Left renal pelvis (tissue), 4 donors: ENCODE measurements at regions not wholly inside any gene's neighbourhood (a gene's known extent, or its start where the extent isn't known, plus 50 kb on each side); places are given as distances from the start of the nearest gene placed in this dataset.
A peak's percentile ranks its signal among the peaks of the same experiment; 100 is the strongest.

ENCODE experiments used
- DNase-seq, 4 donors: peaks; one replicate each; pipeline ENCODE4 v3.0.0-alpha.2; 2013; ENCODE audit warnings: low read depth in 4 of 4, low spot score in 3 of 4

DNA sequence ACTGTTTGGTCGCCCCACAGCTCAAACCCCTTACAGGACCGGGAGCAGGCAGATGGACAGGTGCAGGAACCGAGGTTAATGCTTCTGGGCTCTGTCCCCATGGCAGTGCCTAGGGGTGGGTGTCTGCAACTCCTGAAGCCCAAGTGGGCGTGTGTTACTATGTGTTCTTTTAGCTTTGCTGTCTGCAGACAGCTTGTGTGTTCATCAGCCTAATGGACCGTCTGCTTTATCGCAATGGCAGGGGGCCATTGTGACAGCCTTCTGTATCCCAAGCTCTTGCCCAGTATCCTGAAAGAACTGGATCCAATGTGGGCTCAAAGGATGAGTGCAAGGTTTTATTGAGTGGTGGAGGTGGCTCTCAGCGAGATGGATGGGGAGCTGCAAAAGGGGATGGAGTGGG, 266.7 kb downstream of the CSNK1G3 start:
- no peak for DNase-seq

DNA sequence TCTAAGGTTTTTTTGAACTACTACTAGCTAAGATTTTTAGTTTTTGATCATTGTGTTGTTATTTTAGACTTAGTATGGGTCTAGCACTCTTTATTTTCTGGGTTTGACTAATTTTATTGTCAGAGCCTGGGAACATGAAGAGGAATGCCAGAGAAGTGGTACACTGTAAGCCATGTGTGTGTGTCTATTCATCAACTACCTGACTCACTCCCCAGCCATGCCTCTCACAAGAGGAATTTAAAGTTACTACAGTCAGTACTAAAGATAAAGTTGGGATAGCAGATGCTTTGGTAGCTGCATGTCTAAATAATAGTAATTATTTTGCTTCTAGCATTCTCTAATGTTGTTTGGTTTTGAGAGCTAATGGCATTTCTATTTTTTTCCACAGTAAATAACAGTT, 264.8 kb downstream of the CSNK1G3 start:
- DNase-seq = no peak

DNA sequence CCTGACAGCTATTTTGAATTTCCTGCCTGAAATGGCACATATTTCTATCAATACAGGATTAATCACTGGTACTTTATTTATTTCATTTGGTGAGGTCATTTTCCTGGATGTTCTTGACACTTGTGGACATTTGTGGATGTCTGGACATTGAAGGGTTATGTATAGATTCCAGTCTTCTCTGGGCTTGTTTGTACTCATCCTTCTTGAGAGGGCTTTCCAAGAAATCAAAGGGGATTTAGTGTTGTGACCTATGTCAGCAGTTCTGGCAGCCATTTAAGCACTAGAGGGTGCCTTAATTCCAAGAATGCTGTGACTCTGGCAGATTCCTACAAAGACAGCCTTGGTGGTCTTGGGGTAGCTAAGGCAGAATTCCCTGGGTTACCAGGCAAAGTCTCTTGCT, 259.7 kb downstream of the CSNK1G3 start:
- no peak for DNase-seq

DNA sequence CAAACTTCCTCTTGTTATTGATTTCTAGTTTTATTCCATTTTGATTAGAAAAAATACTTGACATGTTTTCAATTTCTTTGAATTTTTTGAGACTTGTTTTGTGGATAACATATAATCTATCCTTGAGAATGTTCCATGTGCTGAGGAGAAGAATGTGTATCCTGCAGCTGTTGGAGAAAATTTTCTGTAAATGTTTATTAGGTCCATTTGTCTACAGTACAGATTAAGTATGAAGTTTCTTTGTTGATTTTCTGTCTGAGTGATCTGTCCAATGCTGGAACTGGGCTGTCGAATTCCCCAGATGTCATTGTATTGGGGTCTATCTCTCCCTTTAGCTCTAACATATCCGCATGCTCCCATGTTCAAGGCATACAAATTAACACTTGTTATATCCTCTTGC, 251.2 kb downstream of the CSNK1G3 start:
- no peak for DNase-seq

DNA sequence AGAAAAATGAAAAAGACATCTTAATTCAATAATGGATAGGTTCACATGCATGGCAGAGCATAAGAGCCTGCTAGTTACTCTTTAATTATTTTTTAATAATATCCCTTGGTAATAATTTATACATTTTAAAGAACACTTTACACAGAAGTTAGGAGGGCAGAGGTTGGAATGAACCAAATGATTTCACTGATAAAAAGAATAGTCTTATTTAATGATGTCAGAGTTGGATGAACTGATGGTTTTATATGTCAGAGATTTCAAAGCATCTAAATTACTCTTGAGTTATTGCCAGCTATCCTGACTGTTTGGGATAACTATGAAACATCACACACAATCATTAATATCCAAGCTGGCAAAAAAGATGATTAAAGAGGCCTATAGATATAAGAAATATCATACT, 244.8 kb downstream of the CSNK1G3 start:
- no peak for DNase-seq

DNA sequence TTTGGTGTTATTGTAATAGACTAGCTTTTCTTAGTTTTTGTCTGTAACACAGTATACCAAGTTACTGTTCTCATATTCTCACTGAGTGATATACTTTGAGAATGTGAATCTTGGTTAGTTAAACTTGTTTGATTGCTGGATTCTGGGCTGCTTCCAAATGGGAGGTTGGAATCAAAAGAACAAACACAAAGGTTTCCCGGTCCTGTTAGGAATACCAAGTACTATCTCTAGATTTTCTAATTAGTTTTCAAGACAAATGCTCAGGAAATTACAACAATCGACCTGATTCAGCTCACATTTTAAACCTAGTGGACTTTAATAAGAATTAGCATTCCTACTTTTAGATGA, 244.3 kb downstream of the CSNK1G3 start:
- no peak for DNase-seq

DNA sequence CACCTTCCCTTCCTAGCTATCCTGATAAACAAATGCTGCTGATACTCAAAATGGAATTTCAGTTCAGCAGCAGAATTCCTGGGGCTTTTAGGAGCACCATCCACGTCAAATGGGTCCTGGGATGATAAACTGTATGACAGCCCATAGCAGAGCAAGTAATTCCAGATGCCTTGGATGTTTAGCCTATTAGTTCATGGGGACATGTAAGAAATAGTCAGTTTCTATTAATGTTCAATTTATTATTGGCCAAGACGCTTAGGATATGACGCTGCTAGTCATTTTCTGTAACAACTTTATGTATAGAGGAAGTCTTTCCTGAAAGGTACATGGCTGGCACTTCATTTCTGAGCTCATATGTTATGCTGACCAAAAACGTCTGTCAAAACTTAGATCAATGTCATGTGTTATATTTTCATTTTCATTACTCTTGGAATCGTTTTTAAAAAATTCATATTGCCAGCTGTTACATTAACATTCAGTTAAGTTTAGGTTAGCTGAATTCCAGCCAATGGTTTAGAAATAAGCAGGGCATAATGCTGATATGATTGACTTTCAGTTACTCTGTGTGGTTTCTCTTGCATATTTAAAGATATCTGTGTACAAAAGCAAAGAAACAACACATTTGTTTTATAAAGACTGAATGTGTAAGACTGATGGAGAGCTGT, 243.8 kb downstream of the CSNK1G3 start:
- no peak for DNase-seq

DNA sequence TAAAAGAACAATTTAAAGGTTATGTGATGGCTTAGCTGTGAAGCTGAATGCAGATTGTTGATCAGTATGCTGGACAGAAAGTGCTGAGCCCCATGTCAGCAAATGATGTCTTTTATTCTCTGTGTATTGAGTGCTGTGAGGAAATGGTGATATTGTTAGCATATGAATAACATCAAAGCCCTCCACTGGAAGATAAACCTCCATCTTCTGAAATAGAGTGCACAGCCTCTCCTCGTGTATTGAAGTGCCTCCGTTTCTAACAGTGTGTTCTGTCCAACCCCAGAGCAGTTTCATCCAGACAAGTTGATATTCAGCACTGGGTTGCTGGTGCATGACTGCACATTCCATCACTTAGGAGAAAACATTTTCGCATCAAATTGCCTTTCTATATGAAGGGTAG, 242.9 kb downstream of the CSNK1G3 start:
- DNase-seq = peak in 2 of 4 donors; percentile 6 to 11

DNA sequence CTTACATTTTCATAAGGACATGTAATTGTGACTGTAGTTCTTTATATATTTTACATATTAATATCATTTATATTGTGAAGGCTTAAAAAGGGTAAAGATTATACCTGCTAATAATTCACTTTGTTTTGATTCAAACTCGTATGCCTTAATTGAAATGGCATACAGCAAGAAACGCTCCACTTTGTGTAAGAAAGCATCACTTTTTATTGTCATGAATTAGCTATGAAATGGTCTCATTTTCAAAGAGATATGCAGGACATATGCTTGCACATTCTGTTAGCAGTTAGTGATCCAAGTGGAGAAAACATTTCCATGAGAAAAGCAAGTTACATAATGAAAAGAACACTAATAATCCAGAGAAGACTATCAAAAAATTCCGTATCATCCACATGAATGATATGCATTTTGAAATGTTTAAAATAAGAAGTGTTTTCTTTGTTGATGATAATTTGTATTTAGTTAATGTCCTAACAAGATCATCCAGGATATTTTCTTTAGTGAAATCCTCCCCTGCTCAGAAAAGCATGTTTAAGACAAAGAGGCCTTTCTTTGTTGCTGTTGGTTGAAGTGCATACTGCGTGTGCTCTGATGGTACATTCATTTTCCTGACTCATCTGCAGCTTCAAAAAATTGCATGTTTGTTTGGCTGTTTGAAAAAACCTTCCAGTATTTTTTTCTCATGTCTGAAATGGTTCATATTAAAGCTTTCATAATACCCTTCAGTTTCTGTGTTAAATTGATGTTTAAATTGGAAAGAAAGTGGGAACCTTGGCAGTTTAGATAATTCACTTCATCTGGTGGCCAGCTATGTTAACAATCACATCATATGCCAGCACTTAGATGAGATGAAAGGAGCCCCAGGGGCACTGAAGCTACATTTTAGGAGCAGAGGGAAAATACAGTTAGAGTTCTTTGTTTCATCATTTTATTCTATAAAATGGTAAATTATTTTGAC, 242.2 kb downstream of the CSNK1G3 start:
- no peak for DNase-seq

DNA sequence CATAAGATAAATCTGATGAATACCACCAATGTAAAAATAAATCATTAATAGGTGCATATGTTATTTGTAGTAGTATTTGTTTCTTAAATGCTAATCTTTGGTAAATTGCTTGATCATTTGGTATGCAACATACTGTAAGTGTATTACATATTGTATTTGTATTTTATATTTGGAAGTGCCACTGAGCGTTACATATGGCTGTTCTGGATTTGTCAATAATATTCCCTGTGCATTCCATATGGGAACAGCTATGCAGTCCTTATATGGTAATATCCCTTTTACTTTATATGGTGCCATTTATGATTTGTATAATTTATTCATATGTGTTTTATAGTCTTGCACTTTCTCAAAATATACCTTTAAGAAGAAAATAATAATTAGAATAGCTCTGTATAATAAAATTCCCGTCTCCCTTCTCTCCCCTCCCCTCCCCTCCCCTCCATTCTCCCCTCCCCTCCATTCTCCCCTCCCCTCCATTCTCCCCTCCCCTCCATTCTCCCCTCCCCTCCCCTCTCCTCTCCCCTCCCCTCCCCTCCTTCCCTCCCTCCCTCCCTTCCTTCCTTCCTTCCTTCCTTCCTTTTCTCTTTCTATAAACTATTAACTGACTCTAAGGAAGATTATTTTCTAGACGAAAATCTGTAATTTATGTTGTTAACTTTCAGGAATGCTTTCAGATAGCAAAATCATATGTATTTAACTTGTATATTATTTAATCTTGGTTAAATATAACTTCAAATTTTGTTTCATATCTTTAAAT, 241.4 kb downstream of the CSNK1G3 start:
- no peak for DNase-seq

DNA sequence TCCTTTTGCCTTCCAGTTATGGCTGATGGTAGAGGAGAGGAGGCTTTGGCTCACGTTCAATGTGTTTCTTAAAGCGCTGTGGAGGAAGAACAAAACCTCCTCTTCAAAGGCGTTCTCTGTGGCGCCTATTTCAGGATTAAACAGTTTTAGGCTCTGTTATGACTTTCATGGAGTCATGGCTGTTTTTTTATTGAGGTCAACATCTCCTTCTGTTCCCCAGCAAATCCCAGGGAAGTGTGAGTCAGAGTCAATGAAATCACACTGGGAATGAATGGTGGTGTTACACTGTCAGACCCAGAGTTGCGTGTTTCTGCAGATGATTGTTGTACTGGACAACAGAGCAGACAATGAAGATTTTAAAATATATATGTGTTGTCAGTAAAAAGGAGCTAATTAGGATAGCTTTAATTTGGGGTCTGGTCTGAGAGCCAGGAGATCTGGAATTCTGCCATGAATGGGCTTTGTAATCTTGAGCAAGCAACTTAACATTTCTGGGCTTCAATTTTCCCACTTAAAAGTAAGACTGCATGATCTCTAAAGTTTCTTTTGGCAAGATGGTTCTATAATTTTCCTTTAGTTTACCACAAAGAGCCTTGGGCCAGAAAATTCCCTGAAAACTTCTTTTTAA, 240.7 kb downstream of the CSNK1G3 start:
- DNase-seq = no peak

DNA sequence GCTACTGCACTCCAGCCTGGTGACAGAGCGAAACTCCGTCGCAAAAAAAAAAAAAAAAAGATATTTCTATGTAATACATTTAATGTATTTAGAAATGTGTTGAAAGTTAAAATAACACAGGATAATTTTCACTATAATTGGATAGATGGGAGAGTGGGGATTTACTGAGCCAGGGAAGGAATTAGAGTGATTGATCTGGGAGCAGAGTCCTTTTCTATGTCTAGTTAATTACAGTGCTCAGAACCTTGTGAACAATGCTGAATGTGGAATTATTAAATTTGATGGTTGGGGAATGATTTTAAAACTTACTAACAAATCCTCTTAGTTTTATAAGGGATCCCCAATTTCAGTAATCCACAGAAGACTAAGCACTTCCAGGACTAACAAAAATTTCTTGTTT, 239.7 kb downstream of the CSNK1G3 start:
- no peak for DNase-seq

DNA sequence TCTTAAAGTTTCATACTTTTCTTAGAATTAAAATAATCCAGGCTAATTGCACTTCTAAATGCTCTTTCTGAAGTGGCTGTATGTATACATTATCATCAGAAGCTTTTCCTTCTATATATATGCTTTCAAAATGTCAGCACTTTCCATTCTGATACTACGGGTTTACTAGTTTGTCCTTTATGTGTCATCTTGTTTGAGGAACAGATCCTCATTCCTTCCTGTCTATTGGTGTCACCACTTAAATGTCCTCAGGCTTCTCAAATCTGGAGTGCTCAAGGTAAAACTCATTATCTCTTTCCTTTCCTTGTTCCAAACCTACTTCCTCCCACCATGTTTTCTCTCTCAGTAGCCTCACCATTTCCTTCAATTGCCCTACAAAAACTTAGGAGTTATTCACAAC, 236.3 kb downstream of the CSNK1G3 start:
- no peak for DNase-seq

DNA sequence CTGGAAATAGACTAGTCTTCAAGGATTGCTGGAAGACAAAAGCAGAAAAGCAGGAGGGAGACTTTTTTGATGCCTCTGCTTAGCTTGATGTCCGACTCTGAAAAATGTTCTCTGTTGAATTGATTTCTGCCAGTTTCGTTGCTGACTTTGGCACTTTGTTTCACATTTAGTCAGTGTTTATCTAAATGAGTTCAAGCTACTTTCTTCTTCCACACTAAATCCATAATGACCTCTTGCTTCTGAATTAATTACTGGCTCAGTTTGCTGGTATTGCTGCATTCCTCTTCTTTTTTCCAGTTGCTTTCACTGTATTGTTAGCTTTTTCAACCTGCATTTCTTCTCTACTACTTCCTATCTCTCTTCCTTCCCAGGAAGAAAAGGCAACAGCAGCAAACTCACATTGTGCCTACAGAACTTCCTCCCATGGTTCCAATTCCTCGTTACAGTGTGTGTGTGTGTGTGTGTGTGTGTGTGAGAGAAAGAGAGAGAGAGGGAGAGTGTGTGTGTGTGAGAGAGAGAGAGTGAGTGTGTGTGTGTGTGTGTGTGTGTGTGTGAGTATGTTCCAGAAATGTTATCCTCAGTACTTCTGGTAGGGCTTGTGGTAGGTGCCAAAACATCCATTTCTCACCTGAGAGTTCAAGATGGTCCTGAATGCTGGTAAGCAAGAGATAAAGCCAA, 234.8 kb downstream of the CSNK1G3 start:
- DNase-seq = no peak

DNA sequence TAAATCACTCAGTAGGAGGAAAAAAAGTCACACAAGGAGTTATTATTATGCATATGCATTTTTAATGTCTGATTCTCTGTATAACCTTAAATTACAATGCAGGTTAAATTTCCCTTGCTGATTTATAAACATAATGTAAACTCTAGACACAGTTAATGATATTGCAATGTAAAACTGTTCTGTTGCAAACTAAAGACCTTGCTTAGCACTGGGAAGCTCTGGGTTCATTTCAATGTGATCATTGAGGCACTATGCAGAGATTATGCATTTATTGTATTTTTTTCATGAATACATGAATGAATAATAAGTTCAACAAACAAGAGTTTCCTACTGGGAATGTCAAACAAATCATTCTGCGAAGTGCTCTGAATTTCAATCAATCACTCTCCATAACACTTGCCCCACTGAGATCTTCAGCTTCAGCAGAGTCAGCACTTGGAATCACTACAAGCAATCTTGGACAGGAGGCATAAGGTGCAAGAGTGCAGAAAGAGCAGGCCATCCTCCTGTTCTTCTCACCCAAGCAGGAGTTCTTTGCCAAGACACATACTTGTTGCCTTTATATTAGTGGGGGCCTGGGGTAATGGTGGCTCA, 232.1 kb downstream of the CSNK1G3 start:
- DNase-seq = no peak

DNA sequence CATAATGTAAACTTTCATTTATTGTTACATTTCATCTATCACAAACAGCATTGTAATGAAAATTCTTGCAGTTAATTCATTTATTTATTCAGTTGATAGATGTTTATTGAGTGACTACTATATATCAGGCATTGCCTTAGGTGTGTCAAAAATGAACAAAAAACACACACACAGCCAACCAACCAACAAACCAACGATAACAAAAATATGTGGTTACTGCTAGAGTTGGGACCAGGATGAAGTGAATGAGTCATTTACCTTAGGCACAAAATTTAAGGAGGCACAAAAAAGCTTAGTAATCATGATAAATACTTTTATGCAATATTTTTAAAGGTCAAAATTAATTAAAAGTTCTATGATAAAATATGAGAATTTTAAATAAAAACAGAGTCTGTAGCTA, 223.4 kb downstream of the CSNK1G3 start:
- no peak for DNase-seq

DNA sequence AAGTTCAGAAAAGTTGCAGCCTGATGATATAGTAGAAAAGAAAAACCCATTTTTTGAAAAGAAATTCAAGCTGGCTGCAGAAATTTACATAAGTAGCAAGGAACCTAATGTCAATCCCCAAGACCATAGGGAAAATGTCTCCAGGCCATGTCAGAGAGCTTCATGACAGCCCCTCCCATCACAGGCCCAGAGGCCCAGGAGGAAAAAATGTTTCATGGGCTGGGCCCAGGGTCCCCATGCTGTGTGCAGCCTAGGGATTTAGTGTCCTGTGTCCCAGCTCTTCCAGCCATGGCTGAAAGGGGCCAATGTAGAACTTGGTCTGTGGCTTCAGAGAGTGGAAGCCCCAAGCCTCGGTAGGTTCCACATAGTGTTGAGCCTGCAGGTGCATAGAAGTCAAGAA, 220.3 kb downstream of the CSNK1G3 start:
- no peak for DNase-seq

DNA sequence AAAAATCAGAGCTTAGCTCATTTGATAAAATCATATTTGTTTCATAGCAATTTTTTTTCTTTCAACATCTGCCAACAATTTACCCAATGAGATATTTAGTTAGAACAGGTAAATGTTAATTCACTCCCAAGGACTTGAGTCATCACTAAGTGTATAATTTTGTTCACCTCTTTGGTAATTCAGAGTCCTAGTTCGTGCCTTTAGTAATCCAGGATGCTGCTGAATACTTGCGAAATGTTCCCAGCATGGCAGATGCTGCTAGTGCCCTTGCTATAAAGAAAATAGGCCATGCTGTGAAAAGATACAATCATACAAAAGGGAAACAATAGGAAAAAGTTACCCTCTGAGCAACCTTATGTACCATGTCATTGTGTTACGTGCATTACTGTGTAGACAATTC, 210.5 kb downstream of the CSNK1G3 start:
- DNase-seq = no peak

DNA sequence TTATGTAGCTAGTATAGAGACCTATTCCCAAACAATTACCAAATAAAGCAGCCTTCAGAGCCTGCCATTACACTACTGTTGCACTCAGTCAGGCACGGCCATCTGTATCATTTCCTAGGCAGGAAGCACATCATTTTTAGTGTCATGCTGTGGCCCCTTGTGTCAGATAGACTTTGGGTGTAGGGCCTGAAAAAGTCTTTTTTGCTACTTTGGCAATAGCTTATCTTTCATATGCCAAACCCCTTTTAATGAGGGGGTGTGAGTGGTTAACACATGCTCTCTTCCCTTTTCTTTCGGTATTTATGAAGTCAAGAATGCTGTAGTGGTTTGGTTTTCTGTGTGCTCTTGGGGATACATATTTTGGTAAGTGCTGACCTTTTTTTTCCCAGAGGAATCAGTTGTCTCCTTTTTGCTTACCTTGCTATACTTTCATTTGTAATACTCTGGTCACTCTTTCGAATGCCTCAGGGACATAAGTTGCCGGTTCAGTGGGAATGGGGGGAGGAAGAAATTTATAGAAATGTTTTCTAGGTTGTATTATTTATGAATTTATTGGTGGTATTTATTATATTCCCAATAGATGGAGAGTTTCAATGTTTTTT, 209.8 kb downstream of the CSNK1G3 start:
- DNase-seq = no peak

DNA sequence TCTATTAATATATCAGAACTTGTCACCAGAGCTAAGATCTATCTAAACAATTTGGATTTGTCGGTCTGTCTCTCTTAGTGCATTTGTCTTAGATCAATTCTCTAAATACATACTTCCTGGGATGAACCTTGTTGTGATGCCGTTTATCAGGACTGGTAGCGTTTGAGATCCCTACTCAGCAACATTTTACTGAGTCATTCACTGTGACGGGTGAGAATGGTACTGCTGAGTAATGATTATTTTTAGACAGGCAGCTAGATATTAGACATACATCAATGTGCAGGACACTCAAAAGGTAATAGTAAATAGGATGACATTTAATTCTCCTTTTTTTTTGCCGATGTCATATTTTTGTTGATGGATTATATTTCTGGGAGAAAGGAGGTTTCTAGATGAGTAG, 209.0 kb downstream of the CSNK1G3 start:
- no peak for DNase-seq
